RPMI8226 (cell line): ENCODE measurements at regions not wholly inside any gene's neighbourhood (a gene's known extent, or its start where the extent isn't known, plus 50 kb on each side); places are given as distances from the start of the nearest gene placed in this dataset.

Experiments used
- DNase-seq: peaks from one replicate; pipeline ENCODE4 v3.0.0-alpha.2; 2015

GRCh38 chr3:195013411-195014361 is 257.3 kb downstream of the XXYLT1 start:
- DNase-seq: no peak

- DNase-seq: no peak
These were observed 255.9 kb downstream of the XXYLT1 start for GRCh38 chr3:195015021-195015420.

DNA sequence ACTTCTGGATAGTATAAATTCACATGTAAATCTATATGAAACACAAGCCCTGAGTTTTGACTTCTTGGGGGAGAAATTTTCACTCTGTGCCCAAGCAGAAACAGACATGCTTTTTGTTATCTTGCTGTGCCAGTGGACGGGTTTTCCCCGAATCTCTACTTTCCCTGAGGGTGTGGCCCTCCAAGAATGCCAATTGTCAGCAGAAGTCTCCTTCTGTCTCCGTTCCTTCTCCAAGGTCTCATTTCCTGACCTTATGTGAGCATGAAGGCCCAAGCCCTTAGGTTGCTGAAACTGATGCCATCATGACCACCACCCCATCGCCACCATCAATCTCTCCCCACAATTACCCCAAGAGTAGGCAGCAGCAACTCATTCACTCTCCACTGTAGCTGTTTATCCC is 253.8 kb downstream of the XXYLT1 start:
- DNase-seq: no peak
